ENCODE measurements at regions not wholly inside any gene's neighbourhood (a gene's known extent, or its start where the extent isn't known, plus 50 kb on each side); places are given as distances from the start of the nearest gene placed in this dataset.

DNA sequence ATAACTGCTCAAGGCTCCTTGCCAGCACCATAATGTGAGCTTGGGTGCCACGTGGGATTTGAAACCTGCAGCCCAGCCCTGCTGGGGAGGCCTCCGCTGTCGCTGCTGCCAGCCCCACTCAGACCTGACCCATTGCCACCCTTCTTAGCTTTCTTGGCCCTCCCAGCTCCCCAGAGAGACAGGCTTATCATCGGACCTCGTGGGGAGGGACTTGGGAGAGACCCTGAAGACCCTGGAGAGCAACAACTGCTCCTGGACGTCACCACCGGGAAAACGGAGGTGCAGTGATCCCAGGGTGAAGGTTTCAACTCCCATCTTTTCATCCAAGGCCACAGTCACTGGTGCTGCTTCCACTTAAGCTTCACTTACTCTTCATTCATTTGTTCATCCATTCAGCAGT, 596.1 kb downstream of the PTPRU start (continued):
- TF ChIP-seq, protein P1, sequence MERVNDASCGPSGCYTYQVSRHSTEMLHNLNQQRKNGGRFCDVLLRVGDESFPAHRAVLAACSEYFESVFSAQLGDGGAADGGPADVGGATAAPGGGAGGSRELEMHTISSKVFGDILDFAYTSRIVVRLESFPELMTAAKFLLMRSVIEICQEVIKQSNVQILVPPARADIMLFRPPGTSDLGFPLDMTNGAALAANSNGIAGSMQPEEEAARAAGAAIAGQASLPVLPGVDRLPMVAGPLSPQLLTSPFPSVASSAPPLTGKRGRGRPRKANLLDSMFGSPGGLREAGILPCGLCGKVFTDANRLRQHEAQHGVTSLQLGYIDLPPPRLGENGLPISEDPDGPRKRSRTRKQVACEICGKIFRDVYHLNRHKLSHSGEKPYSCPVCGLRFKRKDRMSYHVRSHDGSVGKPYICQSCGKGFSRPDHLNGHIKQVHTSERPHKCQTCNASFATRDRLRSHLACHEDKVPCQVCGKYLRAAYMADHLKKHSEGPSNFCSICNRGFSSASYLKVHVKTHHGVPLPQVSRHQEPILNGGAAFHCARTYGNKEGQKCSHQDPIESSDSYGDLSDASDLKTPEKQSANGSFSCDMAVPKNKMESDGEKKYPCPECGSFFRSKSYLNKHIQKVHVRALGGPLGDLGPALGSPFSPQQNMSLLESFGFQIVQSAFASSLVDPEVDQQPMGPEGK (CRISPR knock-in tag; IDR thresholded peaks at IDR 0.05), result no peak
- TF ChIP-seq SUZ12 (IDR thresholded peaks at IDR 0.05; ENCODE audit: low read depth, low read length) (no peak), HMGXB3 (CRISPR knock-in tag; IDR thresholded peaks at IDR 0.05; ENCODE audit: borderline replicate concordance) (no peak), MTF2 (CRISPR knock-in tag; IDR thresholded peaks at IDR 0.05; ENCODE audit: borderline replicate concordance) (no peak), MXI1 (IDR thresholded peaks at IDR 0.05; ENCODE audit: borderline replicate concordance, low read depth, low read length) (no peak)
- TF ChIP-seq, protein P2, sequence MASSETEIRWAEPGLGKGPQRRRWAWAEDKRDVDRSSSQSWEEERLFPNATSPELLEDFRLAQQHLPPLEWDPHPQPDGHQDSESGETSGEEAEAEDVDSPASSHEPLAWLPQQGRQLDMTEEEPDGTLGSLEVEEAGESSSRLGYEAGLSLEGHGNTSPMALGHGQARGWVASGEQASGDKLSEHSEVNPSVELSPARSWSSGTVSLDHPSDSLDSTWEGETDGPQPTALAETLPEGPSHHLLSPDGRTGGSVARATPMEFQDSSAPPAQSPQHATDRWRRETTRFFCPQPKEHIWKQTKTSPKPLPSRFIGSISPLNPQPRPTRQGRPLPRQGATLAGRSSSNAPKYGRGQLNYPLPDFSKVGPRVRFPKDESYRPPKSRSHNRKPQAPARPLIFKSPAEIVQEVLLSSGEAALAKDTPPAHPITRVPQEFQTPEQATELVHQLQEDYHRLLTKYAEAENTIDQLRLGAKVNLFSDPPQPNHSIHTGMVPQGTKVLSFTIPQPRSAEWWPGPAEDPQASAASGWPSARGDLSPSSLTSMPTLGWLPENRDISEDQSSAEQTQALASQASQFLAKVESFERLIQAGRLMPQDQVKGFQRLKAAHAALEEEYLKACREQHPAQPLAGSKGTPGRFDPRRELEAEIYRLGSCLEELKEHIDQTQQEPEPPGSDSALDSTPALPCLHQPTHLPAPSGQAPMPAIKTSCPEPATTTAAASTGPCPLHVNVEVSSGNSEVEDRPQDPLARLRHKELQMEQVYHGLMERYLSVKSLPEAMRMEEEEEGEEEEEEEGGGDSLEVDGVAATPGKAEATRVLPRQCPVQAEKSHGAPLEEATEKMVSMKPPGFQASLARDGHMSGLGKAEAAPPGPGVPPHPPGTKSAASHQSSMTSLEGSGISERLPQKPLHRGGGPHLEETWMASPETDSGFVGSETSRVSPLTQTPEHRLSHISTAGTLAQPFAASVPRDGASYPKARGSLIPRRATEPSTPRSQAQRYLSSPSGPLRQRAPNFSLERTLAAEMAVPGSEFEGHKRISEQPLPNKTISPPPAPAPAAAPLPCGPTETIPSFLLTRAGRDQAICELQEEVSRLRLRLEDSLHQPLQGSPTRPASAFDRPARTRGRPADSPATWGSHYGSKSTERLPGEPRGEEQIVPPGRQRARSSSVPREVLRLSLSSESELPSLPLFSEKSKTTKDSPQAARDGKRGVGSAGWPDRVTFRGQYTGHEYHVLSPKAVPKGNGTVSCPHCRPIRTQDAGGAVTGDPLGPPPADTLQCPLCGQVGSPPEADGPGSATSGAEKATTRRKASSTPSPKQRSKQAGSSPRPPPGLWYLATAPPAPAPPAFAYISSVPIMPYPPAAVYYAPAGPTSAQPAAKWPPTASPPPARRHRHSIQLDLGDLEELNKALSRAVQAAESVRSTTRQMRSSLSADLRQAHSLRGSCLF (CRISPR knock-in tag; IDR thresholded peaks at IDR 0.05; ENCODE audit: borderline replicate concordance), result no peak
